Esophagus (tissue), 2 donors: ENCODE measurements at regions not wholly inside any gene's neighbourhood (a gene's known extent, or its start where the extent isn't known, plus 50 kb on each side); places are given as distances from the start of the nearest gene placed in this dataset.

Source experiments
- H3K27ac ChIP-seq, 2 donors: one replicate each; pipeline ENCODE4 v1.5.1; 2013; ENCODE audit warnings: low read depth in 2 of 2, mild to moderate bottlenecking in 2 of 2, inconsistent platforms in 1 of 2, low read length in 1 of 2, moderate library complexity in 1 of 2
- H3K27me3 ChIP-seq, 2 donors: one replicate each; pipeline ENCODE4 v1.6.1; 2013; ENCODE audit warnings: low read length in 2 of 2, control low read depth in 1 of 2, mild to moderate bottlenecking in 1 of 2; ENCODE audit not compliant: insufficient read depth in 2 of 2, control insufficient read depth in 1 of 2
- H3K36me3 ChIP-seq, 2 donors: one replicate each; pipeline ENCODE4 v1.6.1; 2013; ENCODE audit warnings: low read length in 1 of 2; ENCODE audit not compliant: control insufficient read depth in 2 of 2, insufficient read depth in 2 of 2
- H3K4me1 ChIP-seq, 2 donors: one replicate each; pipeline ENCODE4 v1.6.1; 2013; ENCODE audit warnings: low read length in 1 of 2; ENCODE audit not compliant: control insufficient read depth in 2 of 2, insufficient read depth in 2 of 2
- H3K4me3 ChIP-seq, 2 donors: one replicate each; pipeline ENCODE4 v1.5.1; 2013; ENCODE audit warnings: low read length in 2 of 2, mild to moderate bottlenecking in 2 of 2, low read depth in 1 of 2, moderate library complexity in 1 of 2
- H3K9me3 ChIP-seq, 2 donors: one replicate each; pipeline ENCODE4 v1.6.1; 2013; ENCODE audit warnings: mild to moderate bottlenecking in 2 of 2, low read depth in 1 of 2, low read length in 1 of 2, moderate library complexity in 1 of 2; ENCODE audit not compliant: control insufficient read depth in 2 of 2, insufficient read depth in 1 of 2
- WGBS, 2 donors: extraction: QIAGEN DNeasy Blood & Tissue Kit; methylation state at CpG; one replicate each; pipeline ENCODE4 v1.1.7; 2013; 5-methylcytosine and 5-hydroxymethylcytosine counted together
- donor health status: healthy with polysubstance abuse.
- donor health status: Bipolar disorder and iron deficiency.

DNA sequence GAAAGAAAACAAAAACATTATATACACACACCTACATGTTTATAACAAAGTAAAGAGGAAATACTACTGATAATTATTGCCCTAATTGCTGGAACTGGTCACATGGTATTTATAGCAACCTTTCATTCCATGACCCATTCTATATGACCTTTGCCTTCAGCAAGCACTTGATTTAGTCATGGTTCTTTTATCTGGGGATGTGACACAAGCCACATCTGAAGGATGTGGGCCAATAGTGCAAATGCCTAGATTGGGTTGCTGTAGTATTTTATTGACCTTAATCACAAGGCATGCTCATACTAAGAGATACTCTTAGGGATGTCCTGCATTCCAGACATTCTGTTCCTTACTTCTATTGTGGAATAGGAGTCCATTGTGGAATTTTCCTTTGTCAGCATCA, 723.5 kb upstream of the POM121L12 start:
- Histone ChIP-seq H3K4me1 (no peaks in the 10 kb centered on the region), H3K4me3 (no peak overlapping the region), H3K36me3 (no peaks in the 10 kb centered on the region), H3K27ac (no peak overlapping the region), H3K9me3 (peaks cover 0 to 2% of the 10 kb centered on the region in 2 donors), H3K27me3 (no peaks in the 10 kb centered on the region)

DNA sequence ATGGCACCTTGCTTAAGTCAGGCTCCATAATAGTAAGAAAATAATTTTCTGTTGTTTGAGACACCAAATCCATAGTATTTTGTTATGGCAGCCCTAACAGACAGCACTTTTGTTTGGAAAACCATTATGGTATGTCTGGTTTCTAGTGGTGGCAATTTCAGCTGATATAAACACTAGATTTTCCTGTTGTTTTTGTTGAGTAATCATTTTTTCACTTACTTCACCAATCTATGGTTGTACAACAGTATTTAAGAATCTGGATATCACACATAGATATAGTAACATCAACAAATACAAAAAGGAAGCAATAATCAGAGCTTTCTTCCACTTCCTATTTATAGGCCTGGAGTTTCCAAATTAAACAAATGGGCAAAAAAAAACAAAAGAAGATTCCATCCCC, 725.8 kb upstream of the POM121L12 start:
- H3K27ac ChIP-seq = no peak overlapping the region
- peaks cover 0 to 2% of the 10 kb centered on the region in 2 donors for H3K9me3 ChIP-seq
- no peaks in the 10 kb centered on the region for H3K36me3 ChIP-seq
- no peaks in the 10 kb centered on the region for H3K27me3 ChIP-seq
- H3K4me3 ChIP-seq = no peak overlapping the region
- no peaks in the 10 kb centered on the region for H3K4me1 ChIP-seq

DNA sequence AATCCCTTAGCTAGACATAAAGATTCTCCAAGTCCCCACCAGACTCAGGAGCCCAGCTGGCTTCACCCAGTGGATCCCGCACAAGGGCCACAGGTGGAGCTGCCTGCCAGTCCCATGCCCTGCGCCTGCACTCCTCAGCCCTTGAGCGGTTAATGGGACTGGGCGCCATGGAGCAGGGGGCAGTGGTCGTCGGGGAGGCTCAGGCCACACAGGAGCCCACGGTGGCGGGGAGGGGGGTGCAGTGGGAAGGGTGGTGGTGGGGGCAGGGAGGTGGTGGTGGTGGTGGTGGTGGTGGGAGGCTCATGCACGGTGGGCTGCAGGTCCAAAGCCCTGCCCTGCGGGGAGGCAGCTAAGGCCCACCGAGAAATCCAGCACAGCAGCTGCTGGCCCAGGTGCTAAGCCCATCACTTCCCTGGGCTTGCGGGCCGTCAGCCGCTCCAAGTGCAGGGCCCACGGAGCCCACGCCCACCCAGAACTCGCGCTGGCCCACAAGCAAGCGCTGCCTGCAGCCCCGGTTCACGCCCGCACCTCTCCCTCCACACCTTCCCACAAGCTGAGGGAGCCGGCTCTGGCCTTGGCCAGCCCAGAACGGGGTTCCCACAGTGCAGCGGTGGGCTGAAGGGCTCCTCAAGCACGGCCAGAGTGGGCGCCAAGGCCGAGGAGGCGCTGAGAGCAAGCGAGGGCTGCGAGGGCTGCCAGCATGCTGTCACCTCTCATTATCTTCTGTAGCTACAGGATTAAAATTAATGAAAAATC, 732.5 kb upstream of the POM121L12 start:
- Histone ChIP-seq H3K4me1 (no peaks in the 10 kb centered on the region), H3K36me3 (no peaks in the 10 kb centered on the region), H3K27me3 (no peaks in the 10 kb centered on the region), H3K4me3 (no peak overlapping the region), H3K9me3 (peaks cover 0 to 4% of the 10 kb centered on the region in 2 donors), H3K27ac (no peak overlapping the region)
- WGBS, 2 donors = 88 to 95% methylated on average over 28 to 31 of the region's 31 CpGs

DNA sequence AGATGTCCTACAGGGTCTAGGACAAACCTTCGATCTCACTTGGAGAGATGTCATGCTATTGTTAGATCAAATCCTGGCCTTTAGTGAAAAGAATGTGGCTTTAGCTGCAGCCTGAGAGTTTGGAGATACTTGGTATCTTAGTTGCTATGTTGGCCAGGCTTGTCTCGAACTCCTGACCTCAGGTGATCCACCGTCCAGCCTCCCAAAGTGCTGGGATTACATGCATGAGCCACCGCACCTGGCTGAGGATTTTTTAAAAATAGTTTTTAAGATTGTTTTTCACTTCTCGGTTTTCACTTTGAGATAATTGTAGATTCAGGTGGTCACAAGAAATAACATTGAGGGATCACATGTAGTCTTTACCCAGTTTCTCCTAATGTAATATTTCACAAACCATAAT, 738.3 kb upstream of the POM121L12 start:
- H3K27me3 ChIP-seq = no peaks in the 10 kb centered on the region
- 76 to 80% methylated on average over 5 of the region's 5 CpGs for WGBS, 2 donors
- H3K36me3 ChIP-seq = no peaks in the 10 kb centered on the region
- H3K27ac ChIP-seq = no peak overlapping the region
- no peak overlapping the region for H3K4me3 ChIP-seq
- H3K9me3 ChIP-seq = peaks cover 0 to 3% of the 10 kb centered on the region in 2 donors
- H3K4me1 ChIP-seq = no peaks in the 10 kb centered on the region

DNA sequence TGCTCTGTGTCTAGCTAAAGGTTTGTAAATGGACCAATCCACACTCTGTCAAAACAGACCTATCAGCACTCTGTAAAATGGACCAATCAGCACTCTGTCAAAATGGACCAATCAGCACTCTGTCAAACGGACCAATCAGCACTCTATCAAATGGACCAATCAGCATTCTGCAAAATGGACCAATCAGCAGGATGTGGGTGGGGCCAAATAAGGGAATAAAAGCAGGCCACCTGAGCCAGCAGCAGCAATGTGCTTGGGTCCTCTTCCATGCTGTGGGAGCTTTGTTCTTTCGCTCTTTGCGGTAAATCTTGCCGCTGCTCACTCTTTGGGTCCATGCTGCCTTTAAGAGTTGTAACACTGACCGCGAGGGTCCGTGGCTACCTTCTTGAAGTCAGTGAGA, 740.5 kb upstream of the POM121L12 start:
- Histone ChIP-seq H3K9me3 (no peaks in the 10 kb centered on the region), H3K4me1 (no peaks in the 10 kb centered on the region), H3K27me3 (no peaks in the 10 kb centered on the region), H3K4me3 (no peak overlapping the region), H3K27ac (no peak overlapping the region), H3K36me3 (no peaks in the 10 kb centered on the region)
- 83 to 85% methylated on average over 7 of the region's 7 CpGs for WGBS, 2 donors

DNA sequence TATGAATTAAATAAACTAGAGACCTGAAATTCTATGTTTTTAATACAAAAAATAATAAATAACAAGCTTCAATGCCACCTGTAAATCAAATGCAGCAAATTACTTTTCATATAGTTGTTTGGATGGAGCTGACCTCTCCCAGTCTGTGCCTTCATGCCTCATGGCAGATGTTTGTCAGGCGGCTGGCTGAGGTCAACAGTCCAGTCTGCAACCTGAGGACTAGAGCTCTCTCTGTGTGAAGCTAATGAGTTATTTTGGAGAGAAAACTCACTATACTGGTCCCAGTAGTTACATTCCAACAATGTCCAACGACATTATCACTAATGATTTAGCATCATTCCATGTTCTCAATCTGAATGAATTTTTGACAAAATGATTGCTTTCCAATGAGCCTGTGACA, 746.2 kb upstream of the POM121L12 start:
- Histone ChIP-seq H3K4me1 (no peaks in the 10 kb centered on the region), H3K27ac (no peak overlapping the region), H3K36me3 (no peaks in the 10 kb centered on the region), H3K4me3 (no peak overlapping the region), H3K27me3 (no peaks in the 10 kb centered on the region), H3K9me3 (no peaks in the 10 kb centered on the region)
- 57 to 60% methylated on average over 2 of the region's 2 CpGs for WGBS, 2 donors

DNA sequence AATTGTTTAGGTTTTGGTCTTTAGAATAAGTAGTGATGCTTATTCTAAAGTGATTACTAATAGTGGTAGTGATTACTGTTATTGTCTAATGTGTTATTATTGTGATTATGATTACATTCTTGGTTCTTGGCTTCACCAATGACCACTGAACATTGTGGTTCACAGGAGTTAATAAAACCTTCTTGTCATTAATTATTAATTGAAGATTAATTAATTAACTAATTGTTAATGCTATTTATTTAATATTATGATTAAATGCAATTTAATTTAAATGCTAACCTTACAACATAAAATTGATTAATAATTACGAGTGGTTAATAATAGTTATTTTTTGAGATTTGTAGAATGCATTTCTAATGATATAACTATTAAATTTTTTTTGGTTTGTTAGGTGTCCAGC, 747.7 kb upstream of the POM121L12 start:
- no peaks in the 10 kb centered on the region for H3K27me3 ChIP-seq
- no peaks in the 10 kb centered on the region for H3K36me3 ChIP-seq
- no peaks in the 10 kb centered on the region for H3K9me3 ChIP-seq
- WGBS, 2 donors = 90 to 93% methylated on average over 1 of the region's 1 CpG
- H3K4me1 ChIP-seq = no peaks in the 10 kb centered on the region
- H3K27ac ChIP-seq = no peak overlapping the region
- H3K4me3 ChIP-seq = no peak overlapping the region

DNA sequence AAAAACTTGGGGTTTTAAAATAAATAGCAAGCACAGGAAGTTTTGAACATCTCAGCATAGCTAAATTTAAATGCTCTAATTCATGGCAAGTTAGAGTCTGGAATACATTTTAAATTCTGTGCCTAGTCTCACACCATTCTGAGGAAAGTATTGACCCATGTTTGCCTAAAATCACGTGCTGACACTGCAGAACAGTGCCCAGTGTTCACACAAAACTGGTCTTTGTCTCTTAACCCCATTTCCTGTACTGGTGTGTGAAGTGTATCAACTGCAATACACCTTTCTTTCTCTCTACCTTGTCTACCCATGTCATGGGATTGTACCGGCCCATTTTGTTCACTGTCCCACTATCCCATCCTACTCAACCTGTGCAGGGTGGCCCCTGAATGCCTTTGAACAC, 749.7 kb upstream of the POM121L12 start:
- Histone ChIP-seq H3K36me3 (no peaks in the 10 kb centered on the region), H3K27me3 (no peaks in the 10 kb centered on the region), H3K4me1 (no peaks in the 10 kb centered on the region), H3K27ac (no peak overlapping the region), H3K4me3 (no peak overlapping the region), H3K9me3 (no peaks in the 10 kb centered on the region)
- 48 to 56% methylated on average over 2 of the region's 2 CpGs for WGBS, 2 donors

DNA sequence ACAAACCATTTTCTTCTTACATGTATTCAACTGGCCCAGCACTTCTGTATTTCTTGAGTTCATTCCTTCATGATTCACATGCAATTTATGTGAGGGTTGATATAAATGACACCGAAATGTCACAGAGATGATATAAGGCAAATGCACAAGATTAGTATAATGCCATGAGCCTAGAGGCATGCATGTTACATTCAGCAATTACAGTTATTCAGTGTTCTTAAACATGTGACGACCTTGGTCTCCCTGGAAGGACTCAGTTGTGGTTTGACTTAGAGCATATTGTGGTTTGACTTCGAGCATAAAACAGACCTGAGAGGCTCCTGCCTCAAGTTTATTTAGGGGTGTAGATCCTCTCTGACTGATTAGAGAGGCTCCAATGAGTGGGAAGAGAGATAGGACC, 752.1 kb upstream of the POM121L12 start:
- H3K27me3 ChIP-seq = no peaks in the 10 kb centered on the region
- WGBS, 2 donors = 66 to 69% methylated on average over 3 of the region's 3 CpGs

More for the DNA sequence above, 752.1 kb upstream of the POM121L12 start:
- H3K27ac ChIP-seq = no peak overlapping the region
- no peaks in the 10 kb centered on the region for H3K36me3 ChIP-seq
- H3K4me1 ChIP-seq = no peaks in the 10 kb centered on the region
- H3K4me3 ChIP-seq = no peak overlapping the region
- no peaks in the 10 kb centered on the region for H3K9me3 ChIP-seq
